ENCODE measurements at regions not wholly inside any gene's neighbourhood (a gene's known extent, or its start where the extent isn't known, plus 50 kb on each side); places are given as distances from the start of the nearest gene placed in this dataset.

GRCh38 chr11:41999066-41999465 lies 539.6 kb upstream of the LRRC4C start:
- TF ChIP-seq EZH2phosphoT487 (IDR thresholded peaks at IDR 0.05; ENCODE audit: borderline replicate concordance, low read depth, low read length) = no peak
- TF ChIP-seq CTCF (conservative IDR thresholded peaks at IDR 0.05; ENCODE audit: low read length) = no peak

Data from OCI-LY7 (cell line).